ENCODE measurements at regions not wholly inside any gene's neighbourhood (a gene's known extent, or its start where the extent isn't known, plus 50 kb on each side); places are given as distances from the start of the nearest gene placed in this dataset.

DNA sequence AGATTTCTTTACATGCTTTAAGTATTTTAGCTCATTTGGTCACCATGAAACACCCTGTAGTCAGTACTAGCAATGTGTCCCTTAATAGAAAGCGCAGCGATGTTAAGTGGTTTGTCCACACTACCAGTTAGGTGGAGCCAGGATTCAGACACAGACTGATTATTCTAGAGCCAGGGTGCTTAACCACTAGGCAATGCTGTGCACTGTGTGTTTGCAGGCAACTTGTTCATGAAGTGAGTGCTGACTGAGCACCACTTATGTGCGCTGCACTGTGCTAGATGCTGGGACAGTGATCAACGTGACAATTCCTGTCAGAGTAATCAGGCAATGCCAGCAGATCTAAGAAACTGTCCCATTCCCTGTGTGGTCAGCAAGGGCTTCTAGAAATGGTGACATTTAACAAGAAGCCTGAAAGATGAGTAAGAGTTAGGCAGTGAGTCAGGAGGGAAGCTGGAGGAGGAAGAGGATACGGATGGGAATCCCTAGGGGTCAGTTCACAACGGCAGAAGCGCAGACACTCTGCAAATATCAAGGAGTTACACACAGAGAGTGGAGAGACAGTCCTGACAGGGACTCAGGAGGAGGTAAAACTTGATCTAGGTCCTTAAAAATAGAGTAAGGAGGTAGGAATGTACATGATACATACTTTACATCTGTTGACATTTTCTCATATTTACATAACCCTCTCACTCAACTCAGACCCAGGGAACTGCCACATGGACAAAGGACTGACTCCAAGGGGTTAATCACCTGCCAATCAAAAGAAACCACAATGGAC is 69.7 kb upstream of the EGR2 start:
- Mint-ChIP-seq H3K4me3 (ENCODE audit: unreplicated experiment) (no peak overlapping the region), H3K9me3 (ENCODE audit: unreplicated experiment) (no peaks in the 10 kb centered on the region), H3K27ac (ENCODE audit: unreplicated experiment) (no peak overlapping the region), H3K27me3 (ENCODE audit: unreplicated experiment) (peaks cover 28% of the 10 kb centered on the region), H3K36me3 (ENCODE audit: unreplicated experiment) (no peaks in the 10 kb centered on the region), H3K4me1 (ENCODE audit: unreplicated experiment) (peaks cover 6% of the 10 kb centered on the region)
- TF ChIP-seq, protein P1, sequence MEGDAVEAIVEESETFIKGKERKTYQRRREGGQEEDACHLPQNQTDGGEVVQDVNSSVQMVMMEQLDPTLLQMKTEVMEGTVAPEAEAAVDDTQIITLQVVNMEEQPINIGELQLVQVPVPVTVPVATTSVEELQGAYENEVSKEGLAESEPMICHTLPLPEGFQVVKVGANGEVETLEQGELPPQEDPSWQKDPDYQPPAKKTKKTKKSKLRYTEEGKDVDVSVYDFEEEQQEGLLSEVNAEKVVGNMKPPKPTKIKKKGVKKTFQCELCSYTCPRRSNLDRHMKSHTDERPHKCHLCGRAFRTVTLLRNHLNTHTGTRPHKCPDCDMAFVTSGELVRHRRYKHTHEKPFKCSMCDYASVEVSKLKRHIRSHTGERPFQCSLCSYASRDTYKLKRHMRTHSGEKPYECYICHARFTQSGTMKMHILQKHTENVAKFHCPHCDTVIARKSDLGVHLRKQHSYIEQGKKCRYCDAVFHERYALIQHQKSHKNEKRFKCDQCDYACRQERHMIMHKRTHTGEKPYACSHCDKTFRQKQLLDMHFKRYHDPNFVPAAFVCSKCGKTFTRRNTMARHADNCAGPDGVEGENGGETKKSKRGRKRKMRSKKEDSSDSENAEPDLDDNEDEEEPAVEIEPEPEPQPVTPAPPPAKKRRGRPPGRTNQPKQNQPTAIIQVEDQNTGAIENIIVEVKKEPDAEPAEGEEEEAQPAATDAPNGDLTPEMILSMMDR (IDR thresholded peaks at IDR 0.05) = no peak
- no peak for DNase-seq (ENCODE audit: extremely low spot score, unreplicated experiment)

DNA sequence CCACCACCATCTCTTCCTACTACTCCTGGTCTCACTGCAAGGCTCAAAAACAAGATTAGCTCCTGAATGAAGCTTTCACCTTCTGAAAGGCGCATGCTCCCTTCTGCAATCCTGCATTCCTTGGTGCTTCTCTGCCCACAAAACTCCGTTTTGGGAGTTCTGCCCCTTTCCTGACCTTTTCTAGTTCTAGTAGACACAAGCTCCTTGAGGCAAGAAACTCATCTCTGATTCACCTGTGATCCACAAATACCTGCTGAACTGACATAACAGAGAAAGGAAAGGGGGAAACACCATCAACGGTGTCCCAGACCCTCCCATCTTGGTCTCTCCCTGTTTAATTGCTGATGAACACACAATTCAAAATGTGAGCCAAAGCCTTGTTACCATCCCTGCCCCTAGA is 64.0 kb upstream of the EGR2 start:
- H3K36me3 Mint-ChIP-seq (ENCODE audit: unreplicated experiment) = no peaks in the 10 kb centered on the region
- no peaks in the 10 kb centered on the region for H3K4me1 Mint-ChIP-seq (ENCODE audit: unreplicated experiment)
- H3K4me3 Mint-ChIP-seq (ENCODE audit: unreplicated experiment) = no peak overlapping the region
- peaks cover 34% of the 10 kb centered on the region for H3K27me3 Mint-ChIP-seq (ENCODE audit: unreplicated experiment)
- H3K9me3 Mint-ChIP-seq (ENCODE audit: unreplicated experiment) = no peaks in the 10 kb centered on the region
- TF ChIP-seq, protein P1 (IDR thresholded peaks at IDR 0.05) = no peak
- no peak overlapping the region for H3K27ac Mint-ChIP-seq (ENCODE audit: unreplicated experiment)
- no peak for DNase-seq (ENCODE audit: extremely low spot score, unreplicated experiment)

- H3K4me3 Mint-ChIP-seq (ENCODE audit: unreplicated experiment) = no peak overlapping the region
- TF ChIP-seq, protein P1 (IDR thresholded peaks at IDR 0.05) = no peak
- no peaks in the 10 kb centered on the region for H3K4me1 Mint-ChIP-seq (ENCODE audit: unreplicated experiment)
- no peaks in the 10 kb centered on the region for H3K9me3 Mint-ChIP-seq (ENCODE audit: unreplicated experiment)
- no peak for DNase-seq (ENCODE audit: extremely low spot score, unreplicated experiment)
- H3K27ac Mint-ChIP-seq (ENCODE audit: unreplicated experiment) = no peak overlapping the region
- H3K27me3 Mint-ChIP-seq (ENCODE audit: unreplicated experiment) = peaks cover 22% of the 10 kb centered on the region
- no peaks in the 10 kb centered on the region for H3K36me3 Mint-ChIP-seq (ENCODE audit: unreplicated experiment)
Observed at GRCh38 chr10:62873866-62874265, 57.7 kb upstream of the EGR2 start.

DNA sequence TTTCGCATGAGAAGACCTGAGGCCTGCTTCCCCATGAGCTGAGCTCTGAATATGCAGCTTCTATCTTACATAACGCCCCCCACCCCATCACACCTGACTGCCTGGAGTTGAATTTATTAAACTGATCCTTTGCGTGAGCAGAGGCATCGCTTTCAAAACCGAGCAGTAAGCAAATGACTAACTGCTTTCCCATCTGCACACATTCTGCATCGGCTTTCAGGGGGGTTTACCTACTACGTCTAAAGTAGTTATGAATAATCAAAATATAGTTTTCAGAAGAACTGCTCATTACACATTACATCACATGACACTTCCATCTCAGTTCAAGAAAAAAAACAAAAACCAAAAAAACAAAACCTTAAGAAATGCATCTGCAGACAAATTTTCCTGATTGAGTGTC is 54.7 kb upstream of the EGR2 start:
- H3K4me3 Mint-ChIP-seq (ENCODE audit: unreplicated experiment) = no peak overlapping the region
- DNase-seq (ENCODE audit: extremely low spot score, unreplicated experiment) = no peak
- TF ChIP-seq, protein P1 (IDR thresholded peaks at IDR 0.05) = no peak
- no peaks in the 10 kb centered on the region for H3K4me1 Mint-ChIP-seq (ENCODE audit: unreplicated experiment)
- H3K36me3 Mint-ChIP-seq (ENCODE audit: unreplicated experiment) = no peaks in the 10 kb centered on the region
- peaks cover 24% of the 10 kb centered on the region for H3K27me3 Mint-ChIP-seq (ENCODE audit: unreplicated experiment)
- no peaks in the 10 kb centered on the region for H3K9me3 Mint-ChIP-seq (ENCODE audit: unreplicated experiment)
- H3K27ac Mint-ChIP-seq (ENCODE audit: unreplicated experiment) = no peak overlapping the region

DNA sequence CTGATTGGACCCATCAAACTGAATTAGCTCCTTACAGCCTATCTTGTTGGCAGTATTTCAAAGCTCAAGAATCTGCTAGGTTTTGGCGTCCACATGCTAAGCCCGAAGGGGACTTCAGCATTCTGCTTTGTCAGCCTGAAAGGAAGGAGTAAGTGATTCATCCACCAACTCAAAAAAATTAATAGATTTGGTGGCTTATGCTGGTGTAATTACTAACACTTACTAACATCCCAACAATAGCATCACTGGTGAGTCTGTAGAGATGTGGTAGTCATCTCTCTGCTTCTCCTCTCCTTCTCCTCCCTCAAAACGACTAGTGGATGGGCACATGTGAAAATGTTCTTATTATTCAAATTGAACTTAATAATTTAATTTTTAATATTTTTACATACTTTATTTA is 53.8 kb upstream of the EGR2 start:
- Mint-ChIP-seq H3K36me3 (ENCODE audit: unreplicated experiment) (no peaks in the 10 kb centered on the region), H3K4me1 (ENCODE audit: unreplicated experiment) (no peaks in the 10 kb centered on the region), H3K27ac (ENCODE audit: unreplicated experiment) (no peak overlapping the region), H3K27me3 (ENCODE audit: unreplicated experiment) (peaks cover 19% of the 10 kb centered on the region), H3K4me3 (ENCODE audit: unreplicated experiment) (no peak overlapping the region), H3K9me3 (ENCODE audit: unreplicated experiment) (no peaks in the 10 kb centered on the region)
- DNase-seq (ENCODE audit: extremely low spot score, unreplicated experiment) = no peak
- TF ChIP-seq, protein P1 (IDR thresholded peaks at IDR 0.05) = no peak

Data from osteocyte (in vitro differentiated cells).